Fibroblast of skin of abdomen (primary cell): ENCODE measurements at regions not wholly inside any gene's neighbourhood (a gene's known extent, or its start where the extent isn't known, plus 50 kb on each side); places are given as distances from the start of the nearest gene placed in this dataset.
"Not testable (repeated sequence)": the region's sequence is repeated elsewhere in the genome, so short reads cannot be mapped to it uniquely, and the experiment has no call there.

Experiments
- DNase-seq: peaks from one replicate; pipeline ENCODE4 v3.0.0-alpha.2; 2013

- DNase-seq = no peak
These were observed 51.3 kb upstream of the LARGE1 start for GRCh38 chr22:33971561-33971961.

DNA sequence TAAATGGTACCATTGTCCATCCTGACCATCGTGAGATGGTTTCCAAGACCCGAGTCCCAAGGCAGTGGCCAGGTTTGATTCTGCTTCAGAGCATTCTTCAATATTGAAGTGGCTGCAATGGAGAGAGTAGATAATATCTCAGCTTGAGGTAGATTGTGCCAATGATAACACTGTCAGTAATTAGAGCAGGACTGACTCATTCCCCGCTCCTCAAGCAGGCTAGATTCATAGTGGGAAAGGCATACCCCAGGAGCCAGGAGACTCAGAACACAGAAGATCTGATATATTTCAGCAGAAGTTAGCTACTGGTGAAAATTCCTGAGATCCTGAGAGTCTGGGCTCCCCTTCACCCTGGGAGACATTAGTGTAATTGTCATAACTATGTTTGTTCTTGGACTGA is 55.6 kb upstream of the LARGE1 start:
- no peak for DNase-seq

GRCh38 chr22:33983558-33983957 is 63.3 kb upstream of the LARGE1 start:
- no peak for DNase-seq

DNA sequence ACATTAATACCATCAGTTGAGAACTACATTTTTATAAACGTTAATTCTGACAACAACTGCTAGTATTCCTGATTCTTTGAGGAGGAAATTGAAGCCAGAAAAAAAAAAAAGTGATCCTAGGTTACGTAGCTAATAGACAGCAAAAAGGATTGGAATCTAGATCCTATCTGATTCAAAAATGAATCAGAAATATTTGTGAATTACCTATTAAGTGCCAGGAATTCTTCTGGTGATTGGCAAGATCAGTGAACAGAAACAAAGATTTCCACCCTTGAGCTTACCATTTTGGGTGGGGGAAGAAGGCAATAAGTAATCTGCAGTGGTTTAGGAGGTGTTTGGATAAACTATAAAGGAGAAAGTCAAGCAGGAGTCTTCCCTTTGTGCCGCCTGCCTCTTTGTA is 63.9 kb upstream of the LARGE1 start:
- no peak for DNase-seq

- no peak for DNase-seq
These were observed 64.5 kb upstream of the LARGE1 start for GRCh38 chr22:33984656-33985285.

DNA sequence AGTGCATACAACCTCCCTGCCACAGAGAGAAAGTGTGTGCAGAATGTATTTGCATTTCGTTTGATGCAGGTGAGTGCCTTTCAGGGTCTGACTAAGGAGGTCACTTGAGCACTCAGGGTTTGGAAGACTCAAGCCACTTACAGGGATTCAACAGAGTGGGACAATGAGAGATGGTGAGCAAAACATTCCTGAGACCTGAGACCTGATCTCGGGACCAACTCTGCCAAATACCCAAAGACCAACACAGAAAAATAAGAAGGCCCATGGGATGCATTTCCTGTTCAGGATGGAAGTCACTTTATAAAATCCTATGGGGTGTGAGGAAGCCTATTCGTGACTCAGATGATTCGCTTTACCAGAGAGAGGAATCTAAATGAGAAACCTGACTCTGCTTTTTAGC is 65.2 kb upstream of the LARGE1 start:
- DNase-seq = no peak

- DNase-seq = no peak
These were observed 66.0 kb upstream of the LARGE1 start for GRCh38 chr22:33986167-33986771.

GRCh38 chr22:33986954-33987353 is 66.7 kb upstream of the LARGE1 start:
- no peak for DNase-seq

- not testable (repeated sequence) for DNase-seq
These were observed 69.0 kb upstream of the LARGE1 start for GRCh38 chr22:33989263-33989662.

GRCh38 chr22:33991620-33992019 is 71.3 kb upstream of the LARGE1 start:
- DNase-seq = no peak

DNA sequence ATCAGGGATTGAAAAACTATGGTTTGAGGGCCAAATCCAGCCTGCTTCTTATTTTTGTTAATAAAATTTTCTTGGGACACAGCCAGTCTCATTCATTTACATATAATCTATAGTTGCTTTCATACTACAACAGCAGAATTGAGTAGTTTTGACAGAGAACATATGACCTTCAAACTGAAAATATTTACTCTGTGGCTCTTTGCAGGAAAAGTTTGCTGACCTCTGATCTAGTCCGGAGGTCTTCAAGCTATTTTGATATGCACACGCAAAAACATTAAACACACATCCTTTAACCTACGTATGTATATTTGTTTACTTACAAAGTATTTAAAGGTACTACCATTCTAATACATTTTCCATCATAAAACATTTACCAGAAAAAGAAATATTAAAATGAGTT is 76.5 kb upstream of the LARGE1 start:
- DNase-seq = no peak

DNA sequence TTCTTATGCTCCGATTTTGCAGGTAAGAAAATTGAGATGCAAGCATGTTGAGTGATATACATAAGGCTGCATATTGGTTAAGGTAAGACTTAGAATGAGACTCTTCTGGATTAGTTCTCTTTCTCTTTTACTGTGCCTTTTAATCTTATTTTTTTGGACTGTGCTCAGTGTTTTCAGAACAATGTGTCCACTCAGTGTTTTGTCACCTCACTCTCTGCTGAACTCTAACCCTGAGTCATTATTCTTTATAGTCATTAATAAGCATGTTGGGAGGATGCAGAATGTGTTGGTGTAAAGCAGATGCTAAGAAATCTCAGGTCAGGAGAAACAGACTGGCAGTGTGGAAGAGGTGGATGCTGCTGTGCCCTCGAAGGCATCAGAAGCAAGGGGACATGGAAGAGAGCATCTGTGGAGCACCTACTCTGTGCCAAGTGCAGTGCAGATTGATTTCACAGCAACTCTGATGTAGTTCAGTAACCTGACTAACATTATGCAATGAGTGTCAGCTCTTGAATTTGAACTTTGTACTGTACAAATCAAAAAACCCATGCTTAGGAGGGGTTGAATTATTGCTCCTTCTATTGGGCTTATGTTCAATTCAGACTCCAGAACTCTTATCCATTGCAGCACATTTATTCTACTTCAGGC is 80.7 kb upstream of the LARGE1 start:
- no peak for DNase-seq

DNA sequence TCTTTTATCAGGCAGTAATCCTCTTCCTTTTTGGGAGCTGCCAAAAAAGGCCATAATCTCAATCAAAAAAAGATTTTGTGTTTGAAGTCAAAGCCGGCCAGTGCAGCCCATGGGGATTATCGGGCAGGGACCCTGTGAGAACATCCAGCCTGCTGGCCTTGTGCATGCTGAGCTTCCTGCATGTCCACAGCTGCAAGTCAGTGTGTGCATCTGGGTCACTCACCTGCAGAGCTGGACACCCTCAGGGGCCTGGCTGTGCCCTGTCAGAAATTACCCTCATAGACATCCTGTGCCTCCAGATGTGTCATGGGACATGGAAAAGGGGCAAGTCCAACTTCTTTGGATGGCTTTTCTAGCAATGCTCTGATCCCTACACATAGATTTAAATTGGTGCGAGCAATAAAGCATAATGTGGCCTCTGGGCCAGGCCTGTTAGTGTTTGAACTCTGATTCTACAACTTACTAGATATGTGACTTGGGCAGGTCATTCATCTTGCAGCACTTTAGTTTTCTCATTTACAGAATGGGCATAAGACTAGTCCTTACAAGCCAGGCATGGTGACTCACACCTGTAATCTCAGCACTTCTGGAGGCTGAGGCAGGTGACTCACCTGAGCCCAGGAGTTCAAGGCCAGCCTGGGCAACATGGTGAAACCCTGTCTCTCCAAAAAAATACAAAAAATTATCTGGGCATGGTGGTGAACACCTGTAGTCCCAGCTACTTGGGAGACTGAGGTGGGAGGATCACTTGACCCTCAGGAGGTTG is 81.6 kb upstream of the LARGE1 start:
- no peak for DNase-seq

GRCh38 chr22:34004058-34004457 is 83.8 kb upstream of the LARGE1 start:
- DNase-seq = no peak

- no peak for DNase-seq
These were observed 90.0 kb upstream of the LARGE1 start for GRCh38 chr22:34010259-34010658.

- DNase-seq = no peak
These were observed 95.4 kb upstream of the LARGE1 start for GRCh38 chr22:34015642-34016041.

GRCh38 chr22:34017205-34017604 is 96.9 kb upstream of the LARGE1 start:
- DNase-seq = no peak

GRCh38 chr22:34019190-34019845 is 99.0 kb upstream of the LARGE1 start:
- no peak for DNase-seq

GRCh38 chr22:34035209-34035608 is 114.9 kb upstream of the LARGE1 start:
- DNase-seq = no peak

DNA sequence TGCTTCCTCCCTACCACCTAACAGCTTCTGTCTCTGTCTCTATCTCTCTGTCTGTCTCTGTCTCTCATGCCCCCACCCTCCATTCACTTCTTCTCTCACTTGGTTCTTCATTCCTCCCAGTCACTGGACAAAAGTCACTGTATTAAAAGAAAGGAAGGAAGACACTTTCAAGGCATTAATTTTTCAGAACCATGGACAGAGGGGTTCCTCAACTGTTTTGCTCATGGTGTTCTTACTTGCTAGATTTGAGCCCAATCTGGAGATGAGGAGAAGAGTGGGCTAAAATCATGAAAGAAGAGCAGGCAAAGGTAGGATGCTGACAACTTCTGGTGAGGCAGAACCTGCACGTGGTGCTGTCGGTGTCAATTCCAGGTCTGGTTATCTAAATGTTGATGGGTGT is 116.7 kb upstream of the LARGE1 start:
- no peak for DNase-seq

DNA sequence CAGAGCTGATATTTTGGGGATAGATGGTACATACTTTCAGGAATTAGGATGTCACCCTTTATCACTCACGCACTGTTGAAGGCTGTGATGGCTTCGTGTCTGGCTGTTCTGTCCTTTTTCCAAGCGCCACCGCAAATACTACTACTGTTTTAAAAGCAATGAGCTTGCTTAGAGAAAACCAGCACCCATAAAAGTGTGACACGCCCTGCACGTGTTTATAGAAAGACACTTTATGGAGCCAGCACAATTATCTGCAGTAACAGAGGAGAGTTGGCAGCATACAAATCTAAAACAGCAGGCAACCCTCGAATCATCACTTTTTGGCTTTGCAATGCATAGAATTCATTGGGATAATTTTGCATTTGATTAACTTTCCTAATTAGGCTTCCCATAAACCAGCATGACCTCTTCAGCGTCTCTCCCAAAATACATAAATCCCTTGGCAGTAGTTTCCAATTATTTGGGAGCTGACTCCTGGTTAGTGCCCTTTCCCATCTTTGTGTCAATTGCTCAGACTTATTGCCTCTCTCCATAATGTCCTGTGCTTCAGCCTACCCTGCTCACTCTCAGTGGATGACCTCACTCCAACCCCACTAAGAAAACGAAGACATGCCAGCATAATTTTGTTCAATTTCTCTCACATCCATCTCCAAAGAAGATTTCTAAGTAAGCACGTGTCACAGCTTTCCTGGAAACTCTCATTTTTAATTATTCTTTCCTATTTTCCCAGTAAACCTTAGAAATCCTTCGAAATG is 118.7 kb upstream of the LARGE1 start:
- DNase-seq = no peak

GRCh38 chr22:34045311-34045710 is 125.0 kb upstream of the LARGE1 start:
- no peak for DNase-seq
